H9 (cell line): ENCODE measurements at regions not wholly inside any gene's neighbourhood (a gene's known extent, or its start where the extent isn't known, plus 50 kb on each side); places are given as distances from the start of the nearest gene placed in this dataset.

Experiments used
- DNase-seq: peaks from one replicate; pipeline ENCODE4 v3.0.0-alpha.2; 2017
- H2AFZ ChIP-seq: one replicate; pipeline ENCODE4 v1.6.1; 2013; ENCODE audit warnings: mild to moderate bottlenecking, low read length, control low read depth, moderate library complexity
- H2AK5ac ChIP-seq: 2 replicates; pipeline ENCODE4 v1.6.1; 2013; ENCODE audit warnings: low read length, control low read depth, mixed read lengths; ENCODE audit not compliant: insufficient read length
- H2BK120ac ChIP-seq: one replicate; pipeline ENCODE4 v1.6.1; 2013; ENCODE audit warnings: low read depth, mild to moderate bottlenecking, low read length, control low read depth, inconsistent platforms; ENCODE audit not compliant: poor library complexity, severe bottlenecking
- H2BK12ac ChIP-seq: 2 replicates; pipeline ENCODE4 v1.6.1; 2013; ENCODE audit warnings: low read length, control low read depth, mixed read lengths, low read depth; ENCODE audit not compliant: insufficient read length
- H2BK15ac ChIP-seq: 2 replicates; pipeline ENCODE4 v1.6.1; 2013; ENCODE audit warnings: low read depth, low read length, control low read depth
- H2BK20ac ChIP-seq: one replicate; pipeline ENCODE4 v1.6.1; 2013; ENCODE audit warnings: low read depth, mild to moderate bottlenecking, low read length, control low read depth, inconsistent platforms; ENCODE audit not compliant: poor library complexity, severe bottlenecking
- H2BK5ac ChIP-seq: 2 replicates; pipeline ENCODE4 v1.6.1; 2013; ENCODE audit warnings: low read length, control low read depth, mixed read lengths; ENCODE audit not compliant: insufficient read length
- H3K14ac ChIP-seq: 2 replicates; pipeline ENCODE4 v1.6.1; 2013; ENCODE audit warnings: low read length, control low read depth; ENCODE audit not compliant: insufficient read depth
- H3K18ac ChIP-seq: 2 replicates; pipeline ENCODE4 v1.6.1; 2013; ENCODE audit warnings: low read depth, mild to moderate bottlenecking, mixed read lengths, low read length, control low read depth; ENCODE audit not compliant: insufficient read length
- H3K23ac ChIP-seq: 2 replicates; pipeline ENCODE4 v1.6.1; 2013; ENCODE audit warnings: low read length, control low read depth, mixed read lengths, low read depth; ENCODE audit not compliant: insufficient read length
- H3K23me2 ChIP-seq: 2 replicates; pipeline ENCODE4 v1.6.1; 2013; ENCODE audit warnings: low read depth, mild to moderate bottlenecking, mixed read lengths, low read length, control low read depth; ENCODE audit not compliant: insufficient read length, poor library complexity, severe bottlenecking
- H3K27ac ChIP-seq: 2 replicates; pipeline ENCODE4 v1.5.1; 2013; ENCODE audit warnings: low read length, control low read depth, mixed read lengths, low read depth; ENCODE audit not compliant: insufficient read length
- H3K27me3 ChIP-seq: 2 replicates; pipeline ENCODE4 v1.6.1; 2013; ENCODE audit warnings: low read length, control low read depth, inconsistent platforms; ENCODE audit not compliant: insufficient read depth
- H3K4ac ChIP-seq: 2 replicates; pipeline ENCODE4 v1.6.1; 2013; ENCODE audit warnings: low read depth, mild to moderate bottlenecking, control low read depth, inconsistent platforms, low read length, moderate library complexity
- H3K4me1 ChIP-seq: 2 replicates; pipeline ENCODE4 v1.6.1; 2013; ENCODE audit warnings: low read length, control low read depth, inconsistent platforms; ENCODE audit not compliant: insufficient read depth
- H3K4me2 ChIP-seq: 2 replicates; pipeline ENCODE4 v1.6.1; 2013; ENCODE audit warnings: low read length, control low read depth, mixed read lengths; ENCODE audit not compliant: insufficient read length, insufficient read depth
- H3K56ac ChIP-seq: 2 replicates; pipeline ENCODE4 v1.6.1; 2013; ENCODE audit warnings: low read depth, mild to moderate bottlenecking, mixed read lengths, low read length, control low read depth; ENCODE audit not compliant: insufficient read length
- H3K79me1 ChIP-seq: 2 replicates; pipeline ENCODE4 v1.6.1; 2013; ENCODE audit warnings: low read depth, mild to moderate bottlenecking, moderate library complexity, low read length, control low read depth, inconsistent platforms; ENCODE audit not compliant: insufficient read depth, poor library complexity, severe bottlenecking
- H3K79me2 ChIP-seq: 2 replicates; pipeline ENCODE4 v1.6.1; 2013; ENCODE audit warnings: low read length, control low read depth, inconsistent platforms; ENCODE audit not compliant: insufficient read depth
- H3K9ac ChIP-seq: 2 replicates; pipeline ENCODE4 v1.6.1; 2013; ENCODE audit warnings: low read length, control low read depth, mixed read lengths; ENCODE audit not compliant: insufficient read length; ENCODE audit errors: extremely low read depth
- H3K9me3 ChIP-seq: one replicate; pipeline ENCODE4 v1.6.1; 2013; ENCODE audit warnings: low read depth, low read length, inconsistent platforms; ENCODE audit not compliant: control insufficient read depth
- H3T11ph ChIP-seq: one replicate; pipeline ENCODE4 v1.6.1; 2013; ENCODE audit warnings: mild to moderate bottlenecking, low read length, control low read depth, inconsistent platforms
- H4K20me1 ChIP-seq: one replicate; pipeline ENCODE4 v1.6.1; 2013; ENCODE audit not compliant: control insufficient read depth, insufficient read length, insufficient read depth
- H4K5ac ChIP-seq: 2 replicates; pipeline ENCODE4 v1.6.1; 2013; ENCODE audit warnings: low read depth, mild to moderate bottlenecking, mixed read lengths, low read length, control low read depth; ENCODE audit not compliant: insufficient read length
- H4K8ac ChIP-seq: replicated peaks from 2 replicates; pipeline ENCODE4 v1.6.1; 2013; ENCODE audit warnings: low read length, control low read depth, mixed read lengths, low read depth; ENCODE audit not compliant: insufficient read length
- H4K91ac ChIP-seq: 2 replicates; pipeline ENCODE4 v1.6.1; 2013; ENCODE audit warnings: low read depth, mild to moderate bottlenecking, moderate library complexity, mixed read lengths, low read length, control low read depth; ENCODE audit not compliant: insufficient read length
- H3K27ac Mint-ChIP-seq, 3 experiments: 2 replicates in 2 of 3; 3 replicates in 1 of 3; pipeline ENCODE4 v1.8.0; 2020 to 2021; ENCODE audit warnings: mixed read lengths in 3 of 3, mild to moderate bottlenecking in 1 of 3, moderate library complexity in 1 of 3
- H3K27me3 Mint-ChIP-seq: 2 replicates; pipeline ENCODE4 v1.8.0; 2021; ENCODE audit warnings: low read depth, mild to moderate bottlenecking, moderate library complexity, mixed read lengths
- H3K36me3 Mint-ChIP-seq, 3 experiments: 2 replicates in 2 of 3; 3 replicates in 1 of 3; pipeline ENCODE4 v1.8.0; 2020 to 2021; ENCODE audit warnings: low read depth in 3 of 3, mixed read lengths in 3 of 3; ENCODE audit not compliant: insufficient read depth in 1 of 3
- H3K4me1 Mint-ChIP-seq, 2 experiments: 2 replicates each; pipeline ENCODE4 v1.8.0; 2020; ENCODE audit warnings: mixed read lengths in 2 of 2
- H3K4me3 Mint-ChIP-seq, 2 experiments: 2 replicates in 1 of 2; 3 replicates in 1 of 2; pipeline ENCODE4 v1.8.0; 2020 to 2021; ENCODE audit warnings: mild to moderate bottlenecking in 2 of 2, mixed read lengths in 2 of 2, moderate library complexity in 1 of 2
- H3K9me3 Mint-ChIP-seq, 2 experiments: 2 replicates in 1 of 2; 3 replicates in 1 of 2; pipeline ENCODE4 v1.8.0; 2020; ENCODE audit warnings: mild to moderate bottlenecking in 2 of 2, mixed read lengths in 2 of 2, moderate library complexity in 1 of 2
- TF ChIP-seq, protein P1 (sequence below): fragments of 200-600 bp; sonication (generic); conservative IDR thresholded peaks from 3 replicates; pipeline ENCODE4 v1.8.0; 2021; ENCODE audit warnings: antibody characterized with exemption, mild to moderate bottlenecking

DNA sequence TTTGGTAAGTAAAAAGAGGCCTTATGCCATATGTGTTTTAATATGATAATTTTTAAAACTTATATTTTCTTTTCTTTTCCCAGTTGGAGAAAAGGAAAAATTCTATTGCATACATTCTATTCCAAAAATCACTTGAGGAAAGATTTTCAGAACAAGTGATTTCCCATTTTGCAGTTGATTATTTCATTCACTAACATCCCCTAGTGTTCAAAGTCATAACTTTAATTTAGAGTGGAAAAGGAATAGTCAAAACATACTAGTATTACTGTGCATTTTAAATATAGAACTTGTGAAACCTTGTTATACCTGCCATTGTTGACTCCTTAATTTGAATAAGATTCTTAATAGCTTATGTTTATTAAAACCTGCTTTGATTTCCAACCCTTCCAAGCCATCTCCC is 1157.6 kb upstream of the ADGRL4 start:
- Histone ChIP-seq H3K27ac (no peak overlapping the region), H2AFZ (no peak overlapping the region), H3K27me3 (no peaks in the 10 kb centered on the region), H2BK5ac (no peak overlapping the region), H4K91ac (no peak overlapping the region), H2BK20ac (no peak overlapping the region), H3K4ac (no peak overlapping the region), H2BK120ac (no peak overlapping the region), H3K56ac (no peak overlapping the region), H4K8ac (no peak overlapping the region), H4K20me1 (no peaks in the 10 kb centered on the region), H2AK5ac (no peak overlapping the region), H2BK12ac (no peak overlapping the region), H3K9ac (no peak overlapping the region), H3K14ac (no peak overlapping the region), H3K23ac (no peak overlapping the region), H3T11ph (no peak overlapping the region), H2BK15ac (no peak overlapping the region), H3K18ac (no peak overlapping the region), H4K5ac (no peak overlapping the region), H3K79me2 (no peaks in the 10 kb centered on the region), H3K4me2 (no peak overlapping the region), H3K4me1 (no peaks in the 10 kb centered on the region), H3K23me2 (no peaks in the 10 kb centered on the region), H3K9me3 (no peaks in the 10 kb centered on the region), H3K79me1 (no peaks in the 10 kb centered on the region)
- DNase-seq = no peak
- Mint-ChIP-seq H3K27ac (no peak overlapping the region), H3K27me3 (no peaks in the 10 kb centered on the region), H3K4me3 (no peak overlapping the region), H3K4me1 (peaks cover 10 to 12% of the 10 kb centered on the region in 2 experiments), H3K9me3 (no peaks in the 10 kb centered on the region), H3K36me3 (0 out of 7 replicates have a peak, but pooled peaks cover 0 to 4% (median 0%) of the 10 kb centered on the region in 3 experiments)
- TF ChIP-seq, protein P1, sequence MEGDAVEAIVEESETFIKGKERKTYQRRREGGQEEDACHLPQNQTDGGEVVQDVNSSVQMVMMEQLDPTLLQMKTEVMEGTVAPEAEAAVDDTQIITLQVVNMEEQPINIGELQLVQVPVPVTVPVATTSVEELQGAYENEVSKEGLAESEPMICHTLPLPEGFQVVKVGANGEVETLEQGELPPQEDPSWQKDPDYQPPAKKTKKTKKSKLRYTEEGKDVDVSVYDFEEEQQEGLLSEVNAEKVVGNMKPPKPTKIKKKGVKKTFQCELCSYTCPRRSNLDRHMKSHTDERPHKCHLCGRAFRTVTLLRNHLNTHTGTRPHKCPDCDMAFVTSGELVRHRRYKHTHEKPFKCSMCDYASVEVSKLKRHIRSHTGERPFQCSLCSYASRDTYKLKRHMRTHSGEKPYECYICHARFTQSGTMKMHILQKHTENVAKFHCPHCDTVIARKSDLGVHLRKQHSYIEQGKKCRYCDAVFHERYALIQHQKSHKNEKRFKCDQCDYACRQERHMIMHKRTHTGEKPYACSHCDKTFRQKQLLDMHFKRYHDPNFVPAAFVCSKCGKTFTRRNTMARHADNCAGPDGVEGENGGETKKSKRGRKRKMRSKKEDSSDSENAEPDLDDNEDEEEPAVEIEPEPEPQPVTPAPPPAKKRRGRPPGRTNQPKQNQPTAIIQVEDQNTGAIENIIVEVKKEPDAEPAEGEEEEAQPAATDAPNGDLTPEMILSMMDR = no peak
